T-helper 2 cell treated with Interferon-gamma antibody and Interleukin-4, amounts not matched to agents 5 μg/mL and 100 μg/mL, for 36 hours (primary cell): ENCODE measurements at regions not wholly inside any gene's neighbourhood (a gene's known extent, or its start where the extent isn't known, plus 50 kb on each side); places are given as distances from the start of the nearest gene placed in this dataset.
"Not testable (repeated sequence)": the region's sequence is repeated elsewhere in the genome, so short reads cannot be mapped to it uniquely, and the experiment has no call there.

Source experiments
- DNase-seq: peaks from one replicate; pipeline ENCODE4 v3.0.0; 2021; ENCODE audit warnings: low spot score
- H3K27ac Mint-ChIP-seq: one replicate; pipeline ENCODE4 v1.8.0; 2021; ENCODE audit warnings: mild to moderate bottlenecking, mixed read lengths
- H3K27me3 Mint-ChIP-seq: one replicate; pipeline ENCODE4 v1.8.0; 2021; ENCODE audit warnings: low read depth, mixed read lengths
- H3K36me3 Mint-ChIP-seq: one replicate; pipeline ENCODE4 v1.8.0; 2021; ENCODE audit warnings: low read depth, mixed read lengths
- H3K4me1 Mint-ChIP-seq: one replicate; pipeline ENCODE4 v1.8.0; 2021; ENCODE audit warnings: low read depth, mixed read lengths
- H3K4me3 Mint-ChIP-seq: one replicate; pipeline ENCODE4 v1.8.0; 2022; ENCODE audit warnings: mild to moderate bottlenecking, moderate library complexity, mixed read lengths
- H3K9me3 Mint-ChIP-seq: one replicate; pipeline ENCODE4 v1.8.0; 2021; ENCODE audit warnings: mixed read lengths

GRCh38 chr15:22240403-22240802, 160.1 kb downstream of the OR4M2 start:
- no peak overlapping the region for H3K4me3 Mint-ChIP-seq
- no peak overlapping the region for H3K27ac Mint-ChIP-seq
- H3K27me3 Mint-ChIP-seq, result peaks cover 7% of the 10 kb centered on the region
- H3K4me1 Mint-ChIP-seq, result no peaks in the 10 kb centered on the region
- no peak for DNase-seq
- no peaks in the 10 kb centered on the region for H3K9me3 Mint-ChIP-seq
- no peaks in the 10 kb centered on the region for H3K36me3 Mint-ChIP-seq

- DNase-seq, result no peak
- no peak overlapping the region for H3K27ac Mint-ChIP-seq
- H3K4me3 Mint-ChIP-seq, result no peak overlapping the region
- H3K9me3 Mint-ChIP-seq, result no peaks in the 10 kb centered on the region
- peaks cover 7% of the 10 kb centered on the region for H3K27me3 Mint-ChIP-seq
- no peaks in the 10 kb centered on the region for H3K4me1 Mint-ChIP-seq
- no peaks in the 10 kb centered on the region for H3K36me3 Mint-ChIP-seq
Measured at GRCh38 chr15:22240986-22241385, 160.7 kb downstream of the OR4M2 start.

GRCh38 chr15:22241451-22241850, 161.1 kb downstream of the OR4M2 start:
- Mint-ChIP-seq H3K27ac (no peak overlapping the region), H3K36me3 (no peaks in the 10 kb centered on the region), H3K4me1 (no peaks in the 10 kb centered on the region), H3K4me3 (no peak overlapping the region), H3K27me3 (peaks cover 7% of the 10 kb centered on the region), H3K9me3 (no peaks in the 10 kb centered on the region)
- DNase-seq, result no peak

GRCh38 chr15:22242311-22242710, 162.0 kb downstream of the OR4M2 start:
- not testable (repeated sequence) for H3K36me3 Mint-ChIP-seq

GRCh38 chr15:22243440-22244130, 163.3 kb downstream of the OR4M2 start:
- H3K36me3 Mint-ChIP-seq, result no peaks in the 10 kb centered on the region
- no peaks in the 10 kb centered on the region for H3K9me3 Mint-ChIP-seq
- peaks cover 7% of the 10 kb centered on the region for H3K27me3 Mint-ChIP-seq
- no peak overlapping the region for H3K27ac Mint-ChIP-seq
- DNase-seq, result no peak
- no peaks in the 10 kb centered on the region for H3K4me1 Mint-ChIP-seq
- no peak overlapping the region for H3K4me3 Mint-ChIP-seq

More at GRCh38 chr15:22242311-22242710, 162.0 kb downstream of the OR4M2 start:
- not testable (repeated sequence) for H3K4me1 Mint-ChIP-seq, H3K27me3 Mint-ChIP-seq, DNase-seq, H3K27ac Mint-ChIP-seq, H3K9me3 Mint-ChIP-seq, H3K4me3 Mint-ChIP-seq

GRCh38 chr15:22249511-22249910, 169.2 kb downstream of the OR4M2 start:
- not testable (repeated sequence) for H3K4me3 Mint-ChIP-seq, H3K9me3 Mint-ChIP-seq, H3K36me3 Mint-ChIP-seq, H3K27ac Mint-ChIP-seq, H3K27me3 Mint-ChIP-seq, H3K4me1 Mint-ChIP-seq, DNase-seq

- H3K27me3 Mint-ChIP-seq, H3K4me3 Mint-ChIP-seq, H3K36me3 Mint-ChIP-seq, DNase-seq, H3K27ac Mint-ChIP-seq, H3K9me3 Mint-ChIP-seq: not testable (repeated sequence)
- H3K4me1 Mint-ChIP-seq, result peaks cover 16% of the 10 kb centered on the region
Measured at GRCh38 chr15:22250501-22251290, 170.4 kb downstream of the OR4M2 start.

GRCh38 chr15:22251422-22251821, 171.1 kb downstream of the OR4M2 start:
- Mint-ChIP-seq H3K4me1 (peaks cover 16% of the 10 kb centered on the region), H3K36me3 (no peaks in the 10 kb centered on the region), H3K9me3 (no peaks in the 10 kb centered on the region), H3K4me3 (no peak overlapping the region), H3K27ac (no peak overlapping the region), H3K27me3 (no peaks in the 10 kb centered on the region)
- DNase-seq, result no peak

GRCh38 chr15:22252047-22252446, 171.7 kb downstream of the OR4M2 start:
- H3K27me3 Mint-ChIP-seq, H3K4me3 Mint-ChIP-seq, H3K36me3 Mint-ChIP-seq, H3K9me3 Mint-ChIP-seq, H3K27ac Mint-ChIP-seq, DNase-seq: not testable (repeated sequence)
- peaks cover 16% of the 10 kb centered on the region for H3K4me1 Mint-ChIP-seq

GRCh38 chr15:22252521-22252920, 172.2 kb downstream of the OR4M2 start:
- H3K4me1 Mint-ChIP-seq, result peaks cover 16% of the 10 kb centered on the region
- not testable (repeated sequence) for H3K36me3 Mint-ChIP-seq, H3K27ac Mint-ChIP-seq, H3K9me3 Mint-ChIP-seq, H3K4me3 Mint-ChIP-seq, H3K27me3 Mint-ChIP-seq, DNase-seq

- H3K4me3 Mint-ChIP-seq, H3K9me3 Mint-ChIP-seq, H3K27ac Mint-ChIP-seq, H3K36me3 Mint-ChIP-seq, H3K27me3 Mint-ChIP-seq, DNase-seq: not testable (repeated sequence)
- peaks cover 16% of the 10 kb centered on the region for H3K4me1 Mint-ChIP-seq
Measured at GRCh38 chr15:22253002-22253675, 172.8 kb downstream of the OR4M2 start.

GRCh38 chr15:22253676-22254408, 173.5 kb downstream of the OR4M2 start:
- H3K4me1 Mint-ChIP-seq, result peaks cover 16% of the 10 kb centered on the region
- DNase-seq, result peak; percentile 26
- no peaks in the 10 kb centered on the region for H3K27me3 Mint-ChIP-seq
- no peaks in the 10 kb centered on the region for H3K36me3 Mint-ChIP-seq
- H3K9me3 Mint-ChIP-seq, result no peaks in the 10 kb centered on the region
- peak overlapping the region; percentile 19 for H3K4me3 Mint-ChIP-seq
- peak overlapping the region; percentile 33 for H3K27ac Mint-ChIP-seq

GRCh38 chr15:22254409-22255045, 174.2 kb downstream of the OR4M2 start:
- not testable (repeated sequence) for H3K9me3 Mint-ChIP-seq, H3K27me3 Mint-ChIP-seq, DNase-seq, H3K36me3 Mint-ChIP-seq
- peak overlapping the region; percentile 33 for H3K27ac Mint-ChIP-seq
- H3K4me1 Mint-ChIP-seq, result peaks cover 19% of the 10 kb centered on the region
- peak overlapping the region; percentile 19 for H3K4me3 Mint-ChIP-seq
